ENCODE measurements at regions not wholly inside any gene's neighbourhood (a gene's known extent, or its start where the extent isn't known, plus 50 kb on each side); places are given as distances from the start of the nearest gene placed in this dataset.

- no peaks in the 10 kb centered on the region for H3K36me3 ChIP-seq (replicated peaks in 1 of 2; ENCODE audit: control insufficient read depth in 1 of 2, insufficient read depth in 2 of 2, low read length in 2 of 2)
- H3K4me2 ChIP-seq (ENCODE audit: low read depth, low read length) = no peak overlapping the region
- no peak for TF ChIP-seq SIX4 (CRISPR knock-in tag; IDR thresholded peaks at IDR 0.05)
- TF ChIP-seq ZNF431 (CRISPR knock-in tag; IDR thresholded peaks at IDR 0.05; ENCODE audit: borderline replicate concordance, low read depth) = no peak
- no peak for TF ChIP-seq ZNF180 (CRISPR knock-in tag; IDR thresholded peaks at IDR 0.05; ENCODE audit: borderline replicate concordance, low read depth)
- no peak for TF ChIP-seq RNF2 (conservative IDR thresholded peaks at IDR 0.05; ENCODE audit: low read depth)
- no peak for TF ChIP-seq REPIN1 (CRISPR knock-in tag; IDR thresholded peaks at IDR 0.05; ENCODE audit: borderline replicate concordance, low read depth)
- no peak for TF ChIP-seq ZFP36 (IDR thresholded peaks at IDR 0.05; ENCODE audit: borderline replicate concordance, low read depth, low read length, partially characterized antibody)
- TF ChIP-seq ZBTB46 (CRISPR knock-in tag; IDR thresholded peaks at IDR 0.05; ENCODE audit: borderline replicate concordance) = no peak
- no peak for TF ChIP-seq POLR2G (IDR thresholded peaks at IDR 0.05; ENCODE audit: low read depth, low read length)
- no peak for TF ChIP-seq XBP1 (CRISPR knock-in tag; IDR thresholded peaks at IDR 0.05)
- no peak for TF ChIP-seq ZNF687 (CRISPR knock-in tag; IDR thresholded peaks at IDR 0.05)
- TF ChIP-seq ZNF737 (CRISPR knock-in tag; IDR thresholded peaks at IDR 0.05; ENCODE audit: borderline replicate concordance) = no peak
- TF ChIP-seq FOXP1 (IDR thresholded peaks at IDR 0.05) = no peak
- no peak for TF ChIP-seq FOXP1 (CRISPR knock-in tag; IDR thresholded peaks at IDR 0.05)
- FAIRE-seq (no peak), ATAC-seq (no peak), DNase-seq (ENCODE audit: low spot score) (no peak)
- no peak overlapping the region for H3K9ac ChIP-seq (ENCODE audit: insufficient read depth, low read depth, low read length)
- intact Hi-C loops (cut with micrococcal nuclease; ENCODE audit: unreplicated experiment) (no loop called here), in situ Hi-C loops (cut with HindIII; ENCODE audit: extremely low pct_ligation_motif_present, low pct_unique_long_range_greater_than_20kb) (no loop called here)
- BruUV-seq (replicated peaks) = no TSS peak
- H3K79me2 ChIP-seq (ENCODE audit: insufficient read depth, low read length) = no peaks in the 10 kb centered on the region
- no peak overlapping the region for H3K27ac ChIP-seq (ENCODE audit: extremely low read length, insufficient read depth, low read length)
- WGBS (ENCODE audit: low lambda C conversion rate) = 78% methylated on average over 3 of the region's 3 CpGs
- POLR2A ChIA-PET = no interaction called here
- H3K27me3 ChIP-seq (ENCODE audit: control insufficient read depth in 1 of 2, insufficient read depth in 2 of 2, low read length in 2 of 2) = no peaks in the 10 kb centered on the region
- H3K4me1 ChIP-seq (ENCODE audit: insufficient read depth, low read length) = peaks cover 29% of the 10 kb centered on the region
- no peaks in the 10 kb centered on the region for H3K9me3 ChIP-seq (ENCODE audit: low read length)
- no peak overlapping the region for H2AFZ ChIP-seq (ENCODE audit: low read length)
- H4K20me1 ChIP-seq (ENCODE audit: insufficient read depth, low read length) = no peaks in the 10 kb centered on the region
- CTCF ChIA-PET (ENCODE audit: low intra/inter-chr PET ratio, low total read pairs) = no interaction called here
- no peak overlapping the region for H3K4me3 ChIP-seq (replicated peaks in 1 of 3; ENCODE audit: insufficient read depth in 1 of 3, low read depth in 2 of 3, low read length in 3 of 3)
These were observed 116.8 kb upstream of the SPRED2 start for GRCh38 chr2:65549257-65549627.
